KMS-11 (cell line): ENCODE measurements at regions not wholly inside any gene's neighbourhood (a gene's known extent, or its start where the extent isn't known, plus 50 kb on each side); places are given as distances from the start of the nearest gene placed in this dataset.

Experiments
- H2AFZ ChIP-seq: fragments of 200-600 bp; sonication (generic); 2 replicates; pipeline ENCODE4 v1.6.1; 2016; ENCODE audit warnings: antibody characterized with exemption, mixed run types, low read depth
- H3K27ac ChIP-seq: fragments of 200-600 bp; sonication (generic); 2 replicates; pipeline ENCODE4 v1.6.1; 2016; ENCODE audit warnings: mild to moderate bottlenecking, mixed run types
- H3K27me3 ChIP-seq: fragments of 200-600 bp; sonication (generic); 2 replicates; pipeline ENCODE4 v1.6.1; 2017; ENCODE audit warnings: mild to moderate bottlenecking, low read depth, mixed run types, moderate library complexity; ENCODE audit not compliant: insufficient read depth
- H3K36me3 ChIP-seq: fragments of 200-600 bp; sonication (generic); 2 replicates; pipeline ENCODE4 v1.6.1; 2017; ENCODE audit warnings: mild to moderate bottlenecking, mixed run types; ENCODE audit not compliant: insufficient read depth
- H3K4me1 ChIP-seq: fragments of 200-600 bp; sonication (generic); 2 replicates; pipeline ENCODE4 v1.6.1; 2016; ENCODE audit warnings: mild to moderate bottlenecking, low read depth, mixed run types; ENCODE audit not compliant: poor library complexity, severe bottlenecking
- H3K4me2 ChIP-seq: fragments of 200-600 bp; sonication (generic); 2 replicates; pipeline ENCODE4 v1.7.0; 2016; ENCODE audit warnings: mild to moderate bottlenecking, mixed run types
- H3K4me3 ChIP-seq: fragments of 200-600 bp; sonication (generic); IDR thresholded peaks from 2 replicates; pipeline ENCODE4 v1.6.1; 2017; ENCODE audit warnings: low read depth, low read length, mixed read lengths; ENCODE audit not compliant: insufficient read depth
- H3K79me2 ChIP-seq: fragments of 200-600 bp; sonication (generic); 2 replicates; pipeline ENCODE4 v1.6.1; 2016; ENCODE audit warnings: low read depth, mixed run types; ENCODE audit not compliant: insufficient read depth
- H3K9ac ChIP-seq: fragments of 200-600 bp; sonication (generic); 2 replicates; pipeline ENCODE4 v1.6.1; 2016; ENCODE audit warnings: mild to moderate bottlenecking, mixed run types
- H4K20me1 ChIP-seq: fragments of 200-600 bp; sonication (generic); 2 replicates; pipeline ENCODE4 v1.6.1; 2016; ENCODE audit warnings: mild to moderate bottlenecking, mixed run types; ENCODE audit not compliant: insufficient read depth
- TF ChIP-seq, protein P1 (sequence below): fragments of 200-600 bp; sonication (generic); conservative IDR thresholded peaks from 2 replicates; pipeline ENCODE4 v1.6.1; 2017; ENCODE audit warnings: low read depth, mild to moderate bottlenecking, antibody characterized with exemption, low read length, moderate library complexity, mixed read lengths

DNA sequence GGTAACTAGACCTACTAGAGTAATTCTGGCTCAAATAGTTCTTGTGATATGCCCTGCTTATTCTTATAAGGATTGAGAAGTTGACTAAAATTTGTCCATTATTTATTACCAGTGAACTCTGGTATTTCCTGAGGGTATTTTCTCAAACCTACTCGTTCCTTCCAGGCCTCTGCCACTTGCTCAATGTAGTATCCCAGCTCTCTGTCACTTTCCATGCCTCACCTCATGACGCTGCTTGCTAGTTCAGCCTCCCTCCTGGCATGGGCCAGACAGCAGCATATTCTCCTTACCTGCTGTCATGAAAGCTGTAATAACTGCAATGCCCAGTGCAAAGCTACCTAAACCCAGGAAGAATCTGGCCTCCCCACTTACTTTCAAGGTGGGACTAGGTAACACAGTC lies 602.9 kb upstream of the ADAMTS5 start:
- no peak overlapping the region for H3K27ac ChIP-seq
- H3K4me1 ChIP-seq, result no peaks in the 10 kb centered on the region
- H3K4me3 ChIP-seq, result no peak overlapping the region
- no peaks in the 10 kb centered on the region for H4K20me1 ChIP-seq
- no peak overlapping the region for H3K9ac ChIP-seq
- H3K27me3 ChIP-seq, result no peaks in the 10 kb centered on the region; the same call in 1 of the 2 replicates
- no peaks in the 10 kb centered on the region for H3K79me2 ChIP-seq
- H3K36me3 ChIP-seq, result no peaks in the 10 kb centered on the region
- TF ChIP-seq, protein P1, sequence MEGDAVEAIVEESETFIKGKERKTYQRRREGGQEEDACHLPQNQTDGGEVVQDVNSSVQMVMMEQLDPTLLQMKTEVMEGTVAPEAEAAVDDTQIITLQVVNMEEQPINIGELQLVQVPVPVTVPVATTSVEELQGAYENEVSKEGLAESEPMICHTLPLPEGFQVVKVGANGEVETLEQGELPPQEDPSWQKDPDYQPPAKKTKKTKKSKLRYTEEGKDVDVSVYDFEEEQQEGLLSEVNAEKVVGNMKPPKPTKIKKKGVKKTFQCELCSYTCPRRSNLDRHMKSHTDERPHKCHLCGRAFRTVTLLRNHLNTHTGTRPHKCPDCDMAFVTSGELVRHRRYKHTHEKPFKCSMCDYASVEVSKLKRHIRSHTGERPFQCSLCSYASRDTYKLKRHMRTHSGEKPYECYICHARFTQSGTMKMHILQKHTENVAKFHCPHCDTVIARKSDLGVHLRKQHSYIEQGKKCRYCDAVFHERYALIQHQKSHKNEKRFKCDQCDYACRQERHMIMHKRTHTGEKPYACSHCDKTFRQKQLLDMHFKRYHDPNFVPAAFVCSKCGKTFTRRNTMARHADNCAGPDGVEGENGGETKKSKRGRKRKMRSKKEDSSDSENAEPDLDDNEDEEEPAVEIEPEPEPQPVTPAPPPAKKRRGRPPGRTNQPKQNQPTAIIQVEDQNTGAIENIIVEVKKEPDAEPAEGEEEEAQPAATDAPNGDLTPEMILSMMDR, result no peak
- H2AFZ ChIP-seq, result no peak overlapping the region
- H3K4me2 ChIP-seq, result no peak overlapping the region

DNA sequence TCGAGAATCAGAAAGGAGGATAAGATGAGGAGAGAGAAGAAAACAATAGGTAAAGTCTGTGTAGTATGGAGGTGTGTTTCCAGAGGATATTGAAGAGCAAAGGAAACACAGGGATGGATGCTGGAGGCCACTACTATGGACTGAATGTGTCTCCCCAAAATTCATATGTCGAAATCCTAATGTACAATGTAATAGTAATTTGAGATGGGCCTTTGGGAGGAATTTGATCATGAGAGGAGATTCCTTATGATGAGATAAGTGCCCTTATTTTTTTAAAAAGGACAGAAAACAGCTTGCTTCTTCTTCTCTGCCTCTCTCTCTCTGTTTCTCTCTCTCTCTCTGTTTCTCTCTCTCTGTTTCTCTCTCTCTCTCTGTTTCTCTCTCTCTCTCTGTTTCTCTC lies 602.2 kb upstream of the ADAMTS5 start:
- H3K27ac ChIP-seq, result no peak overlapping the region
- H3K4me1 ChIP-seq, result no peaks in the 10 kb centered on the region
- no peaks in the 10 kb centered on the region for H3K36me3 ChIP-seq
- H3K9ac ChIP-seq, result no peak overlapping the region
- no peaks in the 10 kb centered on the region for H3K79me2 ChIP-seq
- TF ChIP-seq, protein P1, result no peak
- no peak overlapping the region for H3K4me3 ChIP-seq
- H4K20me1 ChIP-seq, result no peaks in the 10 kb centered on the region
- no peak overlapping the region for H2AFZ ChIP-seq
- H3K4me2 ChIP-seq, result no peak overlapping the region
- no peaks in the 10 kb centered on the region; the same call in 1 of the 2 replicates for H3K27me3 ChIP-seq

DNA sequence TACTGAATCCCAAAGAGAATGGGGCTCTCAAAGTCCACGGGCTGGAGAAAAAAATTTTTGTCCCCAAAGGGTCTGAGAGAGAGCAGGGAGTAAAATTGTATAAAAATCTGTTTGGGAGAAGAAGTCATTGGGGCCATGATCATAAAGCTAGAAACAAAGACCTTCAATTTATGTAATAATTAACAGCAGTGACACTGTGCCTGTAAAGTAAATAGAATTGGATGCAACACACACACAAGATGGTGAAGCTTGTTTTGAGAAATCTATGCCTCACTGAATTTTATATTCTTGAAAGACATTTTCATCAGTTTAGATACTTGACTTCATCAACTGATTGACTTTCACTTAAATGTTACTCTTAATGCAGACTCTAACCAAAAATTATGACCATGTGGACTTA lies 600.5 kb upstream of the ADAMTS5 start:
- Histone ChIP-seq H2AFZ (no peak overlapping the region), H3K27ac (no peak overlapping the region), H3K79me2 (no peaks in the 10 kb centered on the region), H3K27me3 (no peaks in the 10 kb centered on the region), H3K36me3 (no peaks in the 10 kb centered on the region), H3K9ac (no peak overlapping the region), H4K20me1 (no peaks in the 10 kb centered on the region), H3K4me1 (no peaks in the 10 kb centered on the region), H3K4me3 (no peak overlapping the region), H3K4me2 (no peak overlapping the region)
- TF ChIP-seq, protein P1, result no peak

DNA sequence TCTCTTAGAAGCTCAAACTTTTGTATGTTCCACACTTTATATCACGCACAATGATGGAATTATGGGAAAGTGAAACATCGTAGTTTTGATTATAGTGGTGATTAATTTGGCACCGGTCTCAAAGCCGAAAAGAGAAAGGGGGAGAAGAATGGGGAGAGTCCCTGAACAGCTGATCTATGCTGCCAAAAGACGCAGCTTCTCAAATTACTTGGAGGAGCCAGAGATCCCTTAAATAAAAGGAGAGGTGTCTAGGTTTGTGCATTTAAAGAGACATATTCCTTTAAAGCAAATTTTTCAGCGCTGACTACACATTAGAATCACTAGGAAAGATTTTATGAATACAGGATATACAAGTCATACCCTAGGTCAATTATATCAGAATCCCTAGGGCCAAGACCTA lies 599.6 kb upstream of the ADAMTS5 start:
- H2AFZ ChIP-seq, result no peak overlapping the region

More for the DNA sequence above, 599.6 kb upstream of the ADAMTS5 start:
- H3K36me3 ChIP-seq, result no peaks in the 10 kb centered on the region
- no peaks in the 10 kb centered on the region for H3K79me2 ChIP-seq
- H3K4me2 ChIP-seq, result no peak overlapping the region
- no peak overlapping the region for H3K27ac ChIP-seq
- no peaks in the 10 kb centered on the region for H4K20me1 ChIP-seq
- TF ChIP-seq, protein P1, result no peak
- no peaks in the 10 kb centered on the region for H3K4me1 ChIP-seq
- H3K9ac ChIP-seq, result no peak overlapping the region
- no peaks in the 10 kb centered on the region for H3K27me3 ChIP-seq
- no peak overlapping the region for H3K4me3 ChIP-seq
